Neural cell (in vitro differentiated cells): ENCODE measurements at regions not wholly inside any gene's neighbourhood (a gene's known extent, or its start where the extent isn't known, plus 50 kb on each side); places are given as distances from the start of the nearest gene placed in this dataset.

ENCODE experiments used
- H2AFZ ChIP-seq: fragments of 200-600, 300-800 bp; sonication (generic), shearing (Covaris generic); 2 replicates; pipeline ENCODE4 v1.6.0; 2014; ENCODE audit warnings: low read depth, mild to moderate bottlenecking, antibody characterized with exemption, low read length, moderate library complexity
- H3F3A ChIP-seq: fragments of 200-600 bp; shearing (Covaris generic); 2 replicates; pipeline ENCODE4 v1.6.1; 2016; ENCODE audit warnings: mild to moderate bottlenecking, moderate library complexity, mixed read lengths, antibody characterized with exemption, low read length; ENCODE audit not compliant: insufficient read depth, poor library complexity, severe bottlenecking
- H3K27ac ChIP-seq: fragments of 200-600, 300-800 bp; sonication (generic), shearing (Covaris generic); 2 replicates; pipeline ENCODE4 v1.5.1; 2014; ENCODE audit warnings: mild to moderate bottlenecking, low read length, moderate library complexity
- H3K27me3 ChIP-seq: fragments of 300-800, 200-600 bp; sonication (generic), shearing (Covaris generic); 2 replicates; pipeline ENCODE4 v1.6.0; 2014; ENCODE audit warnings: mild to moderate bottlenecking, low read depth, low read length, moderate library complexity; ENCODE audit not compliant: insufficient read depth
- H3K36me3 ChIP-seq: fragments of 300-800, 200-600 bp; sonication (generic), shearing (Covaris generic); 2 replicates; pipeline ENCODE4 v1.5.1; 2014; ENCODE audit warnings: mild to moderate bottlenecking, antibody characterized with exemption, low read length, moderate library complexity; ENCODE audit not compliant: insufficient read depth
- H3K4me2 ChIP-seq: fragments of 300-800, 200-600 bp; sonication (generic), shearing (Covaris generic); 2 replicates; pipeline ENCODE4 v1.6.0; 2014; ENCODE audit warnings: mild to moderate bottlenecking, low read length
- H3K4me3 ChIP-seq: fragments of 300-800, 200-600 bp; sonication (generic), shearing (Covaris generic); 2 replicates; pipeline ENCODE4 v1.5.1; 2014; ENCODE audit warnings: mild to moderate bottlenecking, low read length, moderate library complexity
- H3K79me2 ChIP-seq: fragments of 200-600 bp; shearing (Covaris generic); replicated peaks from 2 replicates; pipeline ENCODE4 v1.6.0; 2014; ENCODE audit warnings: mild to moderate bottlenecking, low read length, moderate library complexity; ENCODE audit not compliant: insufficient read depth
- H3K9ac ChIP-seq: fragments of 300-800, 200-600 bp; sonication (generic), shearing (Covaris generic); 2 replicates; pipeline ENCODE4 v1.6.1; 2016; ENCODE audit warnings: mild to moderate bottlenecking, low read length, mixed read lengths
- H3K9me2 ChIP-seq: fragments of 200-600 bp; shearing (Covaris generic); 2 replicates; pipeline ENCODE4 v1.6.1; 2016; ENCODE audit warnings: mild to moderate bottlenecking, low read length, mixed read lengths; ENCODE audit not compliant: insufficient read depth
- H3K9me3 ChIP-seq: fragments of 200-600, 300-800 bp; sonication (generic), shearing (Covaris generic); 2 replicates; pipeline ENCODE4 v1.6.1; 2016; ENCODE audit warnings: mild to moderate bottlenecking, mixed run types, low read length, moderate library complexity, mixed read lengths
- H4K20me1 ChIP-seq: fragments of 200-600 bp; shearing (Covaris generic); 2 replicates; pipeline ENCODE4 v1.6.1; 2016; ENCODE audit warnings: mild to moderate bottlenecking, mixed run types; ENCODE audit not compliant: insufficient read depth
- CTCF ChIP-seq: fragments of 450-650 bp; IDR thresholded peaks from 2 replicates; pipeline ENCODE4 v1.5.1; 2014; ENCODE audit warnings: antibody characterized with exemption, mild to moderate bottlenecking, moderate library complexity; ENCODE audit not compliant: poor library complexity, severe bottlenecking
- EP300 ChIP-seq: fragments of 450-650 bp; conservative IDR thresholded peaks from 2 replicates; pipeline ENCODE4 v1.6.1; 2014; ENCODE audit warnings: antibody characterized with exemption, mild to moderate bottlenecking, moderate library complexity; ENCODE audit not compliant: poor library complexity, severe bottlenecking
- EZH2 ChIP-seq: fragments of 200-600, 300-800 bp; shearing (Covaris generic), sonication (generic); IDR thresholded peaks from 2 replicates; pipeline ENCODE4 v1.6.1; 2014; ENCODE audit warnings: antibody characterized with exemption, low read length, borderline replicate concordance, mild to moderate bottlenecking; ENCODE audit not compliant: insufficient read depth, poor library complexity, severe bottlenecking
- MXI1 ChIP-seq: fragments of 450-650 bp; conservative IDR thresholded peaks from 2 replicates; pipeline ENCODE4 v1.6.1; 2014; ENCODE audit warnings: antibody characterized with exemption, mild to moderate bottlenecking; ENCODE audit not compliant: poor library complexity, severe bottlenecking
- POLR2AphosphoS5 ChIP-seq: IDR thresholded peaks from 2 replicates; pipeline ENCODE4 v1.6.1; 2012
- RAD21 ChIP-seq: fragments of 450-650 bp; conservative IDR thresholded peaks from 2 replicates; pipeline ENCODE4 v1.6.1; 2014; ENCODE audit warnings: antibody characterized with exemption, mild to moderate bottlenecking, moderate library complexity
- REST ChIP-seq: IDR thresholded peaks from 2 replicates; pipeline ENCODE4 v1.6.1; 2012; ENCODE audit warnings: borderline replicate concordance
- SMC3 ChIP-seq: fragments of 450-650 bp; conservative IDR thresholded peaks from 2 replicates; pipeline ENCODE4 v1.6.1; 2014; ENCODE audit warnings: antibody characterized with exemption, mild to moderate bottlenecking, moderate library complexity; ENCODE audit not compliant: poor library complexity
- TAF1 ChIP-seq: IDR thresholded peaks from 2 replicates; pipeline ENCODE4 v1.6.1; 2012; ENCODE audit warnings: low read depth

- H3K9me2 ChIP-seq, result no peaks in the 10 kb centered on the region
- H3K9ac ChIP-seq, result no peak overlapping the region
- no peaks in the 10 kb centered on the region for H3K79me2 ChIP-seq
- no peak for TF ChIP-seq EZH2
- TF ChIP-seq TAF1, result no peak
- TF ChIP-seq POLR2AphosphoS5, result no peak
- TF ChIP-seq RAD21, result no peak
- TF ChIP-seq CTCF, result no peak
- no peaks in the 10 kb centered on the region for H3K27me3 ChIP-seq
- no peaks in the 10 kb centered on the region for H3K9me3 ChIP-seq
- no peaks in the 10 kb centered on the region for H3K36me3 ChIP-seq
- H3F3A ChIP-seq, result no peaks in the 10 kb centered on the region
- H4K20me1 ChIP-seq, result no peaks in the 10 kb centered on the region
- H2AFZ ChIP-seq, result no peak overlapping the region
- no peak overlapping the region for H3K4me3 ChIP-seq
- H3K27ac ChIP-seq, result no peak overlapping the region
- H3K4me2 ChIP-seq, result no peak overlapping the region
These were observed 79.3 kb upstream of the SORL1 start for GRCh38 chr11:121372671-121373429.

- H3K36me3 ChIP-seq, result no peaks in the 10 kb centered on the region
- no peaks in the 10 kb centered on the region for H4K20me1 ChIP-seq
- no peaks in the 10 kb centered on the region for H3K27me3 ChIP-seq
- no peaks in the 10 kb centered on the region for H3F3A ChIP-seq
- no peak overlapping the region for H3K4me2 ChIP-seq
- TF ChIP-seq SMC3 (no peak), POLR2AphosphoS5 (no peak), TAF1 (no peak), EP300 (no peak), REST (no peak), EZH2 (no peak), CTCF (no peak), RAD21 (no peak), MXI1 (no peak)
- H3K79me2 ChIP-seq, result no peaks in the 10 kb centered on the region
- H3K9me2 ChIP-seq, result no peaks in the 10 kb centered on the region
- H2AFZ ChIP-seq, result no peak overlapping the region
- no peak overlapping the region for H3K9ac ChIP-seq
- no peak overlapping the region for H3K4me3 ChIP-seq
- H3K27ac ChIP-seq, result no peak overlapping the region
- no peaks in the 10 kb centered on the region for H3K9me3 ChIP-seq
These were observed 77.7 kb upstream of the SORL1 start for GRCh38 chr11:121374286-121374985.
